CD4-positive, alpha-beta T cell treated with Interleukin-4 for 4 hours (primary cell): ENCODE measurements at regions not wholly inside any gene's neighbourhood (a gene's known extent, or its start where the extent isn't known, plus 50 kb on each side); places are given as distances from the start of the nearest gene placed in this dataset.
"Not testable (repeated sequence)": the region's sequence is repeated elsewhere in the genome, so short reads cannot be mapped to it uniquely, and the experiment has no call there.

Experiments used
- DNase-seq: peaks from one replicate; pipeline ENCODE4 v3.0.0-alpha.2; 2020

- DNase-seq: no peak
These were observed 378.5 kb upstream of the MGAT4C start for GRCh38 chr12:86634456-86635410.

GRCh38 chr12:86627001-86627400, 370.8 kb upstream of the MGAT4C start:
- no peak for DNase-seq

- no peak for DNase-seq
These were observed 367.1 kb upstream of the MGAT4C start for GRCh38 chr12:86623267-86623666.

GRCh38 chr12:86621957-86622356, 365.8 kb upstream of the MGAT4C start:
- no peak for DNase-seq

- DNase-seq: no peak
These were observed 357.1 kb upstream of the MGAT4C start for GRCh38 chr12:86613311-86613710.

- DNase-seq: no peak
These were observed 352.4 kb upstream of the MGAT4C start for GRCh38 chr12:86608638-86609037.

GRCh38 chr12:86601550-86602308, 345.5 kb upstream of the MGAT4C start:
- DNase-seq: no peak

- no peak for DNase-seq
These were observed 344.6 kb upstream of the MGAT4C start for GRCh38 chr12:86600664-86601231.

- no peak for DNase-seq
These were observed 341.2 kb upstream of the MGAT4C start for GRCh38 chr12:86597431-86597830.

- no peak for DNase-seq
These were observed 334.1 kb upstream of the MGAT4C start for GRCh38 chr12:86590296-86590695.

GRCh38 chr12:86574143-86574542, 318.0 kb upstream of the MGAT4C start:
- DNase-seq: no peak

- DNase-seq: no peak
These were observed 316.3 kb upstream of the MGAT4C start for GRCh38 chr12:86572455-86572854.

- no peak for DNase-seq
These were observed 308.8 kb upstream of the MGAT4C start for GRCh38 chr12:86565038-86565437.

- DNase-seq: not testable (repeated sequence)
These were observed 299.3 kb upstream of the MGAT4C start for GRCh38 chr12:86555491-86555890.

GRCh38 chr12:86551146-86551571, 295.0 kb upstream of the MGAT4C start:
- no peak for DNase-seq

GRCh38 chr12:86550218-86551145, 294.3 kb upstream of the MGAT4C start:
- DNase-seq: no peak

- no peak for DNase-seq
These were observed 287.5 kb upstream of the MGAT4C start for GRCh38 chr12:86543716-86544115.

- DNase-seq: no peak
These were observed 274.9 kb upstream of the MGAT4C start for GRCh38 chr12:86530996-86531655.

GRCh38 chr12:86526060-86526595, 269.9 kb upstream of the MGAT4C start:
- DNase-seq: no peak

- no peak for DNase-seq
These were observed 267.7 kb upstream of the MGAT4C start for GRCh38 chr12:86523844-86524243.

- DNase-seq: no peak
These were observed 265.7 kb upstream of the MGAT4C start for GRCh38 chr12:86521870-86522269.

- DNase-seq: no peak
These were observed 257.0 kb upstream of the MGAT4C start for GRCh38 chr12:86513226-86513625.
